OCI-LY7 (cell line): ENCODE measurements at regions not wholly inside any gene's neighbourhood (a gene's known extent, or its start where the extent isn't known, plus 50 kb on each side); places are given as distances from the start of the nearest gene placed in this dataset.

Experiments used
- EZH2phosphoT487 ChIP-seq: fragments of 200-600 bp; sonication (generic); IDR thresholded peaks from 2 replicates; pipeline ENCODE4 v1.6.1; 2018; ENCODE audit warnings: low read depth, borderline replicate concordance, mild to moderate bottlenecking, mixed run types, antibody characterized with exemption, low read length, moderate library complexity, mixed read lengths
- TF ChIP-seq, protein P1 (sequence below): fragments of 200-600 bp; sonication (generic); conservative IDR thresholded peaks from 2 replicates; pipeline ENCODE4 v1.5.1; 2014; ENCODE audit warnings: mild to moderate bottlenecking, antibody characterized with exemption, low read length, moderate library complexity, mixed read lengths

DNA sequence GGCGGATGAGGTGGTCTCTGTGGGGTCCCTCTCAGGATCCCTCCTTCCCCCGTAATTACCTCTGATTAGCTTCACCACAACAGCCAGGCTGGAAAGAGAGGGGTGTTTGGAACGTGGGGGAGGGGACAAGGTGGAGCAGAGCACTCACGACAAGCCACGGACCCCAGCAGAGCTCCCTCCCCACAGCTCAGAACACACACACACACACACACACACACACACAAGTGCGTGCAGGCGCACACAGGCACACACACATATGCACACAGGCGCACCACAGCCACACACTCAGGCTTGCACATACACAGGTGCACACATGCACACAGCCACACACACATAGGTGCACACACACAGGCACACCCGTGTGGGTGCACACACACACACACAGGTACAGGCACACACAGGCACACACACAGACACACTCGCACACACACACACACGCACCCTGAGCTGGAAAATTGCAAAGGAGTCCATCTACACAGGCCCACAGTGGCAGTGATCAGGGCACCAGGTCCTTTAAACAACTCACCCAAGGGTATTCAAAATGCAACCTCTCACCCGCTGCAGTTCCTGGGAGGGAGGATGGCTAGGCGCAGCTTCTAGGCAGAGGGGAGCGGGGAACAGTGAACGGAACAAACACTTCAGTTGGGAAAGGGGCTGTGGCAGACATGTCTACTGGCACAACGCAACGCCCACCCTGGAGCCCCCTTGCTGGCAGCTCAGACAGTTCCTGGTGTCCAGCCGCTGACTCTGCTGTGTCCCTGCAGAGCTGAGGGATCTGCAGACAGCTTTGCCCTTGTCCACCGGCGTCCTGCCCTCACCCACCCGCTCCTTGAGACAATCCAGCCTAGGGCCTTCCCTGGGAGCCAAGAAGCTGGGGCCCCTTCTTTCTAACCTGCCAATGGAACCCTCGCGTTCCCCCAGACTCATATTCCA lies 59.9 kb upstream of the DLX4 start:
- TF ChIP-seq, protein P1, sequence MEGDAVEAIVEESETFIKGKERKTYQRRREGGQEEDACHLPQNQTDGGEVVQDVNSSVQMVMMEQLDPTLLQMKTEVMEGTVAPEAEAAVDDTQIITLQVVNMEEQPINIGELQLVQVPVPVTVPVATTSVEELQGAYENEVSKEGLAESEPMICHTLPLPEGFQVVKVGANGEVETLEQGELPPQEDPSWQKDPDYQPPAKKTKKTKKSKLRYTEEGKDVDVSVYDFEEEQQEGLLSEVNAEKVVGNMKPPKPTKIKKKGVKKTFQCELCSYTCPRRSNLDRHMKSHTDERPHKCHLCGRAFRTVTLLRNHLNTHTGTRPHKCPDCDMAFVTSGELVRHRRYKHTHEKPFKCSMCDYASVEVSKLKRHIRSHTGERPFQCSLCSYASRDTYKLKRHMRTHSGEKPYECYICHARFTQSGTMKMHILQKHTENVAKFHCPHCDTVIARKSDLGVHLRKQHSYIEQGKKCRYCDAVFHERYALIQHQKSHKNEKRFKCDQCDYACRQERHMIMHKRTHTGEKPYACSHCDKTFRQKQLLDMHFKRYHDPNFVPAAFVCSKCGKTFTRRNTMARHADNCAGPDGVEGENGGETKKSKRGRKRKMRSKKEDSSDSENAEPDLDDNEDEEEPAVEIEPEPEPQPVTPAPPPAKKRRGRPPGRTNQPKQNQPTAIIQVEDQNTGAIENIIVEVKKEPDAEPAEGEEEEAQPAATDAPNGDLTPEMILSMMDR, result no peak
- TF ChIP-seq EZH2phosphoT487, result no peak
